IMR-90 (cell line): ENCODE measurements at regions not wholly inside any gene's neighbourhood (a gene's known extent, or its start where the extent isn't known, plus 50 kb on each side); places are given as distances from the start of the nearest gene placed in this dataset.

Experiments
- ATAC-seq: fragments of 200-7000 bp; cut with Tn5 transposase; 2 replicates; pipeline ENCODE4 v1.9.1; 2020; ENCODE audit warnings: low read depth, mild to moderate bottlenecking, moderate library complexity
- BruUV-seq: library from RNA; stranded (reverse); fragments of 400-500 nt; replicated peaks from 2 replicates; lab custom pipeline; 2021; lab: Mats Ljungman, UMichigan
- CTCF ChIA-PET: fragments of 300-600 bp; formaldehyde crosslinking; extraction: SDS; loops from one replicate; lab custom pipeline; 2021; ENCODE audit warnings: antibody characterized with exemption; lab: Yijun Ruan, JAX
- POLR2A ChIA-PET: fragments of 300-600 bp; sonication (Branson Sonifier 250); formaldehyde crosslinking; loops from one replicate; lab custom pipeline; 2022; ENCODE audit warnings: antibody characterized with exemption; ENCODE audit not compliant: unreplicated experiment; lab: Charles Lee
- DNase-seq: peaks from one replicate; pipeline ENCODE4 v3.0.0; 2013
- H2AFZ ChIP-seq: replicated peaks from 2 replicates; pipeline ENCODE3; 2013; ENCODE audit warnings: low read length, mild to moderate bottlenecking; ENCODE audit not compliant: poor library complexity
- H2AK5ac ChIP-seq: 2 replicates; pipeline ENCODE4 v1.6.1; 2013; ENCODE audit warnings: low read depth, low read length, inconsistent platforms
- H2AK9ac ChIP-seq: replicated peaks from 2 replicates; pipeline ENCODE3; 2013; ENCODE audit warnings: mild to moderate bottlenecking, low read depth, low read length, moderate library complexity; ENCODE audit not compliant: poor library complexity
- H2BK120ac ChIP-seq: 2 replicates; pipeline ENCODE4 v1.6.1; 2013; ENCODE audit warnings: low read depth, low read length, inconsistent platforms
- H2BK15ac ChIP-seq: 3 replicates; pipeline ENCODE4 v1.6.1; 2013; ENCODE audit warnings: low read depth, low read length, inconsistent platforms
- H2BK20ac ChIP-seq: 2 replicates; pipeline ENCODE4 v1.6.1; 2013; ENCODE audit warnings: low read depth, mild to moderate bottlenecking, inconsistent platforms, low read length, moderate library complexity
- H2BK5ac ChIP-seq: 2 replicates; pipeline ENCODE4 v1.6.1; 2013; ENCODE audit warnings: mild to moderate bottlenecking, low read depth, low read length, inconsistent platforms; ENCODE audit not compliant: poor library complexity, severe bottlenecking
- H3K14ac ChIP-seq: replicated peaks from 2 replicates; pipeline ENCODE4 v1.6.1; 2013; ENCODE audit warnings: low read depth, low read length, inconsistent platforms
- H3K18ac ChIP-seq: 2 replicates; pipeline ENCODE4 v1.6.1; 2013; ENCODE audit warnings: low read depth, low read length, control low read depth
- H3K23ac ChIP-seq: 2 replicates; pipeline ENCODE4 v1.6.1; 2013; ENCODE audit warnings: low read depth, low read length, inconsistent platforms
- H3K27ac ChIP-seq: 2 replicates; pipeline ENCODE4 v1.5.1; 2013; ENCODE audit warnings: mild to moderate bottlenecking, control low read depth, low read length; ENCODE audit not compliant: insufficient read depth
- H3K27me3 ChIP-seq: 2 replicates; pipeline ENCODE4 v1.6.1; 2013; ENCODE audit warnings: low read length; ENCODE audit not compliant: control insufficient read depth, insufficient read depth
- H3K36me3 ChIP-seq: 2 replicates; pipeline ENCODE4 v1.6.1; 2013; ENCODE audit warnings: low read length, mixed read lengths; ENCODE audit not compliant: control insufficient read depth, insufficient read depth
- H3K4ac ChIP-seq: 2 replicates; pipeline ENCODE4 v1.6.1; 2013; ENCODE audit warnings: low read depth, low read length, inconsistent platforms
- H3K4me1 ChIP-seq: 2 replicates; pipeline ENCODE4 v1.6.1; 2013; ENCODE audit warnings: low read length, mixed read lengths; ENCODE audit not compliant: control insufficient read depth, insufficient read depth
- H3K4me2 ChIP-seq: 2 replicates; pipeline ENCODE4 v1.6.1; 2013; ENCODE audit warnings: low read depth, mild to moderate bottlenecking, control low read depth, low read length, moderate library complexity
- H3K4me3 ChIP-seq: 2 replicates; pipeline ENCODE4 v1.5.1; 2013; ENCODE audit warnings: low read depth, mild to moderate bottlenecking, control low read depth, low read length, moderate library complexity; ENCODE audit not compliant: insufficient read depth
- H3K56ac ChIP-seq: 2 replicates; pipeline ENCODE4 v1.6.1; 2013; ENCODE audit warnings: low read length, inconsistent platforms; ENCODE audit not compliant: insufficient read depth; ENCODE audit errors: extremely low read depth
- H3K79me1 ChIP-seq, 2 experiments: 2 replicates each; pipeline ENCODE4 v1.6.1; 2013; ENCODE audit warnings: low read length in 2 of 2, inconsistent platforms in 1 of 2, low read depth in 1 of 2
- H3K9ac ChIP-seq: 2 replicates; pipeline ENCODE4 v1.6.1; 2013; ENCODE audit warnings: low read depth, low read length, control low read depth
- H3K9me1 ChIP-seq: 2 replicates; pipeline ENCODE4 v1.6.1; 2013; ENCODE audit warnings: low read length, inconsistent platforms; ENCODE audit not compliant: insufficient read depth
- H3K9me3 ChIP-seq: 2 replicates; pipeline ENCODE4 v1.6.1; 2013; ENCODE audit warnings: low read length; ENCODE audit not compliant: control insufficient read depth, insufficient read depth
- H4K20me1 ChIP-seq: 2 replicates; pipeline ENCODE4 v1.6.1; 2013; ENCODE audit warnings: low read length, inconsistent platforms; ENCODE audit not compliant: insufficient read depth
- H4K5ac ChIP-seq: 2 replicates; pipeline ENCODE4 v1.6.1; 2013; ENCODE audit warnings: mild to moderate bottlenecking, low read depth, low read length, control low read depth
- H4K8ac ChIP-seq, 2 experiments: 2 replicates each; pipeline ENCODE4 v1.6.1; 2013; ENCODE audit warnings: low read depth in 2 of 2, low read length in 2 of 2, control low read depth in 1 of 2, inconsistent platforms in 1 of 2
- H4K91ac ChIP-seq: 2 replicates; pipeline ENCODE4 v1.6.1; 2013; ENCODE audit warnings: low read depth, low read length, inconsistent platforms; ENCODE audit not compliant: insufficient read depth
- BHLHE40 ChIP-seq: fragments of 150-350 bp; IDR thresholded peaks from 2 replicates; pipeline ENCODE4 v1.6.1; 2016; ENCODE audit warnings: mild to moderate bottlenecking, low read depth, low read length
- WGBS, 2 experiments: methylation state at CpG; one replicate each; pipeline versions ENCODE4 v1.1.5 to v1.1.7; 2013; ENCODE audit warnings: missing lambda C conversion rate in 2 of 2; ENCODE audit not compliant: insufficient read length in 1 of 2; ENCODE audit errors: extremely low coverage in 2 of 2; 5-methylcytosine and 5-hydroxymethylcytosine counted together
- dilution Hi-C: fragments of 300-500 bp; cut with HindIII; formaldehyde crosslinking; loops from one replicate; pipeline ENCODE4 v1.14.3; 2018; ENCODE audit warnings: low sequenced_read_pairs; ENCODE audit not compliant: unreplicated experiment
- in situ Hi-C: fragments of 300-500 bp; cut with MboI; formaldehyde crosslinking; loops from 3 replicates; pipeline ENCODE4 v1.14.3; 2019; ENCODE audit warnings: low sequenced_read_pairs, inconsistent platforms, mixed read lengths
- intact Hi-C: fragments of 100-400 bp; cut with micrococcal nuclease; formaldehyde crosslinking; loops from 2 replicates; pipeline ENCODE4 v1.10.0; 2022

GRCh38 chr15:96072821-96073220 lies 257.7 kb upstream of the NR2F2 start:
- BruUV-seq: no TSS peak
- H3K14ac ChIP-seq: no peak overlapping the region
- H3K4me3 ChIP-seq: no peak overlapping the region
- no peak overlapping the region for H3K4me2 ChIP-seq
- H3K18ac ChIP-seq: no peak overlapping the region
- H2AFZ ChIP-seq: no peak overlapping the region
- no peak overlapping the region for H3K9ac ChIP-seq
- H3K9me1 ChIP-seq: no peaks in the 10 kb centered on the region
- dilution Hi-C loops: no loop called here
- H3K4ac ChIP-seq: no peak overlapping the region; the same call in 1 of the 2 replicates
- no CpG with 5 or more reads among the region's 2 CpGs for WGBS, 2 experiments
- no peaks in the 10 kb centered on the region for H3K27me3 ChIP-seq
- H3K9me3 ChIP-seq: no peaks in the 10 kb centered on the region
- H2BK20ac ChIP-seq: no peak overlapping the region
- no peak overlapping the region for H2BK5ac ChIP-seq
- in situ Hi-C loops: no loop called here
- no peak overlapping the region for H2AK9ac ChIP-seq
- H3K23ac ChIP-seq: no peak overlapping the region
- no peaks in the 10 kb centered on the region for H3K79me1 ChIP-seq
- H4K5ac ChIP-seq: no peak overlapping the region
- no peak overlapping the region for H2BK120ac ChIP-seq
- H2AK5ac ChIP-seq: no peak overlapping the region
- ChIA-PET POLR2A (no interaction called here), CTCF (no interaction called here)
- intact Hi-C loops: no loop called here
- H4K91ac ChIP-seq: no peak overlapping the region
- H2BK15ac ChIP-seq: no peak overlapping the region
- H3K36me3 ChIP-seq: no peaks in the 10 kb centered on the region
- no peak for TF ChIP-seq BHLHE40
- no peaks in the 10 kb centered on the region for H4K20me1 ChIP-seq
- ATAC-seq (no peak), DNase-seq (no peak)
- no peak overlapping the region for H3K56ac ChIP-seq
- H4K8ac ChIP-seq: no peak overlapping the region
- H3K4me1 ChIP-seq: no peaks in the 10 kb centered on the region
- no peak overlapping the region for H3K27ac ChIP-seq
